ENCODE measurements at regions not wholly inside any gene's neighbourhood (a gene's known extent, or its start where the extent isn't known, plus 50 kb on each side); places are given as distances from the start of the nearest gene placed in this dataset.

DNA sequence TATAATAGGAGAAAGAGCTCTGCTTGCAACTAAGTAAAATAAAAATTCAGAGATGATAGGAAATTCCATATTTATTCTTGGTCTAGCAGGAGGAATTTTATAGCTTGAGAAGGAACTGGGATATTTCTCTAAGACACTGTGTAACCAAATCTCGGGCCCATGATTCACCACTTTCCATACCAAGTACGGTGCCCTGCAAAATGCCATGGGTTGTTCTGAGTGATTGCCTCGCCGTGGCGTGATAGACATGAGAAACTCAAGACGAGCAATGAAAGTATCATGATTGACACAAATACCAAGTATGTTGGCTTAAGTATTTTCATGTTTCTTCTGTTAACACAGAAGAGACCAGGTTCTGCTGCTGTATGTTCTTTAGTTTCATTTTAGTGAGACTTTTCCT, 167.2 kb downstream of the LMO4 start:
- TF ChIP-seq, protein P1, sequence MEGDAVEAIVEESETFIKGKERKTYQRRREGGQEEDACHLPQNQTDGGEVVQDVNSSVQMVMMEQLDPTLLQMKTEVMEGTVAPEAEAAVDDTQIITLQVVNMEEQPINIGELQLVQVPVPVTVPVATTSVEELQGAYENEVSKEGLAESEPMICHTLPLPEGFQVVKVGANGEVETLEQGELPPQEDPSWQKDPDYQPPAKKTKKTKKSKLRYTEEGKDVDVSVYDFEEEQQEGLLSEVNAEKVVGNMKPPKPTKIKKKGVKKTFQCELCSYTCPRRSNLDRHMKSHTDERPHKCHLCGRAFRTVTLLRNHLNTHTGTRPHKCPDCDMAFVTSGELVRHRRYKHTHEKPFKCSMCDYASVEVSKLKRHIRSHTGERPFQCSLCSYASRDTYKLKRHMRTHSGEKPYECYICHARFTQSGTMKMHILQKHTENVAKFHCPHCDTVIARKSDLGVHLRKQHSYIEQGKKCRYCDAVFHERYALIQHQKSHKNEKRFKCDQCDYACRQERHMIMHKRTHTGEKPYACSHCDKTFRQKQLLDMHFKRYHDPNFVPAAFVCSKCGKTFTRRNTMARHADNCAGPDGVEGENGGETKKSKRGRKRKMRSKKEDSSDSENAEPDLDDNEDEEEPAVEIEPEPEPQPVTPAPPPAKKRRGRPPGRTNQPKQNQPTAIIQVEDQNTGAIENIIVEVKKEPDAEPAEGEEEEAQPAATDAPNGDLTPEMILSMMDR (IDR thresholded peaks at IDR 0.05), result no peak
- TF ChIP-seq POLR2A (IDR thresholded peaks at IDR 0.05), result no peak
- TF ChIP-seq EP300 (IDR thresholded peaks at IDR 0.05), result no peak
- no peak for TF ChIP-seq POLR2AphosphoS5 (IDR thresholded peaks at IDR 0.05)
